Endothelial cell (in vitro differentiated cells): ENCODE measurements at regions not wholly inside any gene's neighbourhood (a gene's known extent, or its start where the extent isn't known, plus 50 kb on each side); places are given as distances from the start of the nearest gene placed in this dataset.

ENCODE experiments used
- DNase-seq: peaks from one replicate; pipeline ENCODE4 v3.0.0; 2021; ENCODE audit warnings: low spot score
- H3K27ac Mint-ChIP-seq: one replicate; pipeline ENCODE4 v1.8.0; 2021; ENCODE audit warnings: mixed read lengths, inconsistent platforms; ENCODE audit not compliant: unreplicated experiment
- H3K27me3 Mint-ChIP-seq: one replicate; pipeline ENCODE4 v1.8.0; 2021; ENCODE audit warnings: mild to moderate bottlenecking, moderate library complexity, mixed read lengths, inconsistent platforms; ENCODE audit not compliant: unreplicated experiment
- H3K36me3 Mint-ChIP-seq: one replicate; pipeline ENCODE4 v1.8.0; 2021; ENCODE audit warnings: mild to moderate bottlenecking, low read depth, mixed read lengths, inconsistent platforms; ENCODE audit not compliant: unreplicated experiment
- H3K4me1 Mint-ChIP-seq: one replicate; pipeline ENCODE4 v1.8.0; 2021; ENCODE audit warnings: mild to moderate bottlenecking, mixed read lengths, inconsistent platforms; ENCODE audit not compliant: unreplicated experiment
- H3K4me3 Mint-ChIP-seq: one replicate; pipeline ENCODE4 v1.8.0; 2021; ENCODE audit warnings: mild to moderate bottlenecking, mixed read lengths, inconsistent platforms; ENCODE audit not compliant: unreplicated experiment
- H3K9me3 Mint-ChIP-seq: one replicate; pipeline ENCODE4 v1.8.0; 2021; ENCODE audit warnings: mixed read lengths, inconsistent platforms; ENCODE audit not compliant: unreplicated experiment
- TF ChIP-seq, protein P1 (sequence below): fragments of 200-600 bp; sonication (generic); IDR thresholded peaks from one replicate; pipeline ENCODE4 v1.5.0; 2021; ENCODE audit warnings: antibody characterized with exemption; ENCODE audit not compliant: unreplicated experiment

DNA sequence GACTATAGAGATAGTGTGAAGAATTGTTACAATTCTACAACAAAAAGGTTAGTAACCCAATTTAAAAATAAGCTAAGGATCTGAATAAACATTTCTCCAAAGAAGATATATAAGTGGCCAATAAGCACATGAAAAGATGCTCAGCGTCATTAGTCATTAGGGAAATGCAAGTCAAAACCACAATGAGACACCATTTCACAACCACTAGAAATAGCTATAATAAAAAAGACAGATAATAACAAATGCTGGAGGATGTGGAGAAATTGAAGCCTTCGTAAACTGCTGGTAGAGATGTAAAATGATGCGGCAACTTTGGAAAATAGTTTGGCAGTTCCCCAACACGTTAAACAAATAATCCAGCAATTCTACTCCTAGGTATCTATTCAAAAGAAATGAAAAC lies 366.5 kb upstream of the POU3F3 start:
- no peak for DNase-seq
- H3K4me1 Mint-ChIP-seq, result no peaks in the 10 kb centered on the region
- H3K9me3 Mint-ChIP-seq, result no peaks in the 10 kb centered on the region
- TF ChIP-seq, protein P1, sequence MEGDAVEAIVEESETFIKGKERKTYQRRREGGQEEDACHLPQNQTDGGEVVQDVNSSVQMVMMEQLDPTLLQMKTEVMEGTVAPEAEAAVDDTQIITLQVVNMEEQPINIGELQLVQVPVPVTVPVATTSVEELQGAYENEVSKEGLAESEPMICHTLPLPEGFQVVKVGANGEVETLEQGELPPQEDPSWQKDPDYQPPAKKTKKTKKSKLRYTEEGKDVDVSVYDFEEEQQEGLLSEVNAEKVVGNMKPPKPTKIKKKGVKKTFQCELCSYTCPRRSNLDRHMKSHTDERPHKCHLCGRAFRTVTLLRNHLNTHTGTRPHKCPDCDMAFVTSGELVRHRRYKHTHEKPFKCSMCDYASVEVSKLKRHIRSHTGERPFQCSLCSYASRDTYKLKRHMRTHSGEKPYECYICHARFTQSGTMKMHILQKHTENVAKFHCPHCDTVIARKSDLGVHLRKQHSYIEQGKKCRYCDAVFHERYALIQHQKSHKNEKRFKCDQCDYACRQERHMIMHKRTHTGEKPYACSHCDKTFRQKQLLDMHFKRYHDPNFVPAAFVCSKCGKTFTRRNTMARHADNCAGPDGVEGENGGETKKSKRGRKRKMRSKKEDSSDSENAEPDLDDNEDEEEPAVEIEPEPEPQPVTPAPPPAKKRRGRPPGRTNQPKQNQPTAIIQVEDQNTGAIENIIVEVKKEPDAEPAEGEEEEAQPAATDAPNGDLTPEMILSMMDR, result no peak
- no peaks in the 10 kb centered on the region for H3K36me3 Mint-ChIP-seq
- peaks cover 2% of the 10 kb centered on the region for H3K27me3 Mint-ChIP-seq
- no peak overlapping the region for H3K4me3 Mint-ChIP-seq
- H3K27ac Mint-ChIP-seq, result no peak overlapping the region

DNA sequence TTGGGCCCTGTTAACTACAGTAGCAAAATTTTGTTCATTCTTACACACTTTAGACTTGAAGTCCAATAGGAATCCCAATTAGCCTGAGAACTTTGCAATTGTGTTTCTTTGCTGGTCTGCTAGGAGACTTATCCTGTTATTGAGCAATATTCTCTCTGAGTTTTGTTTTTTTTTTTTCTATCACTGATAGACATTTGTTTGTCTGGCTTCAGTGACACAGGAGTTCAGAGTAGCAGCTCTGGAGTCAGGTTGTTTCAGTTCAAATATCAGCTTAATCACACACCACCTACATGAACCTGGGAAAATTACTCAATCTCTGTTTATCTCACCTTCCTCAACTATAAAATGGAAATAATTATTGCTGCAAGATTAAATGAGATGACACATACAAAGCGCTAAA lies 360.2 kb upstream of the POU3F3 start:
- TF ChIP-seq, protein P1, result no peak
- Mint-ChIP-seq H3K27me3 (no peaks in the 10 kb centered on the region), H3K4me1 (no peaks in the 10 kb centered on the region), H3K9me3 (no peaks in the 10 kb centered on the region), H3K27ac (no peak overlapping the region), H3K4me3 (no peak overlapping the region), H3K36me3 (no peaks in the 10 kb centered on the region)
- no peak for DNase-seq

DNA sequence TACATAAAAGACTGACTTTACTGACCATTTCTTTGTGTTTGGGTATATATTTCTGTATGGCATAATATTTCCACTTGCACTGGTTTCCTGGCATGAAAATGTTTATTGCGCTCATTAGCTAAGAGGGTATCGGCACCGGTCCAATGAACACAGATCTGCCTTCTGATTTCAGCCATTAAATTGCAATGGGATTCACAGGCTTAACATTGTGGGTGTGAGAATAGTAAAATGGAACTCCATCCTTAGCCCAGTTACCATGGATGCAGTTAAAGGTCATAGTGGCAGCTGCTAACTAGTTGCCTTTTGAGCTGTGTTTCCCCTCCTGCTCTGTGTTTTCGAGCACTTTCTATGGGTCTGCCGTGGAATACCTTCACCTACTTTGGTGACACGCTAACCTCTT lies 352.6 kb upstream of the POU3F3 start:
- TF ChIP-seq, protein P1, result no peak
- H3K36me3 Mint-ChIP-seq, result no peaks in the 10 kb centered on the region
- H3K27me3 Mint-ChIP-seq, result no peaks in the 10 kb centered on the region
- H3K4me3 Mint-ChIP-seq, result no peak overlapping the region
- DNase-seq, result no peak
- no peaks in the 10 kb centered on the region for H3K9me3 Mint-ChIP-seq
- H3K27ac Mint-ChIP-seq, result no peak overlapping the region
- peaks cover 4% of the 10 kb centered on the region for H3K4me1 Mint-ChIP-seq

DNA sequence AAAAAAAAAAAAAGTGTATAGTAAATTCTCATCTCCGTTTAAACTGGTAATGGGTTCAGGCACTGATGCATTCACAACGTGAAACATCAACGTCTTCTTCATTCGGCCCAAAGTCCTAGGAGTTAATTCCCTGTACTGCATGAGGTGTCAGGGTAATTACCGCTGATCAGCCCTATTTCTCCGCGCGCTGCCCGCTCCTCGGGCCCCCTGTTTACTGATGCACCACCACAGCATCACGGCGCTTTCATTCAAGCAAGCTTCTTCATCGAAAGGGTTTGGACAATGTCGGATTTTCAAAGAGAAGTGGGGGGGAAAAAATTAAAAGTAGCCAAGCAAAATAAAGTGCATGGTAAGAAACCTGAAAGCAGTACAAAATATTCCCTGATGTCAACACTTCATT lies 352.0 kb upstream of the POU3F3 start:
- Mint-ChIP-seq H3K4me1 (peaks cover 4% of the 10 kb centered on the region), H3K9me3 (no peaks in the 10 kb centered on the region), H3K36me3 (no peaks in the 10 kb centered on the region), H3K27me3 (peaks cover 2% of the 10 kb centered on the region), H3K27ac (no peak overlapping the region), H3K4me3 (no peak overlapping the region)
- TF ChIP-seq, protein P1, result no peak
- no peak for DNase-seq

DNA sequence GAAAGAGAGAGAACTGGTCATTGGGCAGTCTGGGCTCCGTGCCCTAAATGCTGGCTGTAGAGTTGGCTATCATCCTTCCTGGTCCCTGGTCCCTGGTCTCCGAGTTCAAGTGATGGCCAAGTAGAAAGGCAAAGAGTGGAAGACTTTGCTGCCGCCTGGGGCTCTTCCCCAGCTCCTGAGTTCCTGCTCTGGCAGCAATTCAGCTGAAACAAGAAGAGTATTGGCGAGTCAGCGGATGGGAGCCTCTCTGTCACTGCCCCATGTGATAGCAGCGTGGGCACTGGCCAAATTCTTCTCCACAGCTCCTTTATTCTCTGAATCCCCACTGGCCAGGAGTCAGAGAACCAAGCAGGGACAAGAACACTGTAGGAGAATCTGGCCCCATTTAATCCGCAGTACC lies 351.0 kb upstream of the POU3F3 start:
- no peaks in the 10 kb centered on the region for H3K9me3 Mint-ChIP-seq
- no peak overlapping the region for H3K4me3 Mint-ChIP-seq
- H3K36me3 Mint-ChIP-seq, result no peaks in the 10 kb centered on the region
- H3K27me3 Mint-ChIP-seq, result peaks cover 2% of the 10 kb centered on the region
- H3K4me1 Mint-ChIP-seq, result peaks cover 4% of the 10 kb centered on the region
- H3K27ac Mint-ChIP-seq, result no peak overlapping the region
- TF ChIP-seq, protein P1, result no peak
- no peak for DNase-seq
